Panc1 (cell line): ENCODE measurements at regions not wholly inside any gene's neighbourhood (a gene's known extent, or its start where the extent isn't known, plus 50 kb on each side); places are given as distances from the start of the nearest gene placed in this dataset.

Source experiments
- ATAC-seq: fragments of 200-7000 bp; cut with Tn5 transposase; 2 replicates; pipeline ENCODE4 v1.9.1; 2020; ENCODE audit warnings: mild to moderate bottlenecking, moderate library complexity
- BruUV-seq: library from RNA; stranded (reverse); fragments of 400-500 nt; replicated peaks from 2 replicates; lab custom pipeline; 2021; lab: Mats Ljungman, UMichigan
- CTCF ChIA-PET: fragments of 300-600 bp; sonication (Branson Sonifier 250); formaldehyde crosslinking; loops from one replicate; lab custom pipeline; 2022; ENCODE audit warnings: antibody characterized with exemption; lab: Charles Lee
- POLR2A ChIA-PET: fragments of 300-600 bp; sonication (Branson Sonifier 250); formaldehyde crosslinking; loops from one replicate; lab custom pipeline; 2022; ENCODE audit warnings: antibody characterized with exemption; lab: Charles Lee
- DNase-seq: peaks from one replicate; pipeline ENCODE4 v3.0.0-alpha.2; 2010; ENCODE audit warnings: low read depth, low spot score
- H3K27ac ChIP-seq: 2 replicates; pipeline ENCODE4 v1.5.1; 2011; ENCODE audit warnings: mild to moderate bottlenecking, low read length, inconsistent platforms
- H3K27me3 ChIP-seq: fragments of 200-500 bp; sonication (Bioruptor generic); 2 replicates; pipeline ENCODE4 v1.6.0; 2014; ENCODE audit warnings: low read length, inconsistent platforms; ENCODE audit not compliant: control insufficient read depth, insufficient read depth
- H3K36me3 ChIP-seq: fragments of 200-500 bp; sonication (Bioruptor generic); 2 replicates; pipeline ENCODE4 v1.5.1; 2014; ENCODE audit warnings: inconsistent platforms, mild to moderate bottlenecking, low read length, moderate library complexity; ENCODE audit not compliant: control insufficient read depth, insufficient read depth
- H3K4me1 ChIP-seq: 2 replicates; pipeline ENCODE4 v1.5.1; 2011; ENCODE audit warnings: inconsistent platforms, mild to moderate bottlenecking, low read length, moderate library complexity; ENCODE audit not compliant: control insufficient read depth, insufficient read depth
- H3K4me3 ChIP-seq, 2 experiments: 2 replicates each; pipeline ENCODE4 v1.5.1; 2011 to 2012; ENCODE audit warnings: low read depth in 2 of 2, low read length in 2 of 2, mild to moderate bottlenecking in 2 of 2, inconsistent platforms in 1 of 2, moderate library complexity in 1 of 2
- H3K9me3 ChIP-seq: fragments of 200-500 bp; sonication (Bioruptor generic); 2 replicates; pipeline ENCODE4 v1.5.1; 2014; ENCODE audit warnings: low read depth, mild to moderate bottlenecking, inconsistent platforms, low read length, moderate library complexity; ENCODE audit not compliant: control insufficient read depth, insufficient read depth
- POLR2AphosphoS5 ChIP-seq: IDR thresholded peaks from 2 replicates; pipeline ENCODE4 v1.6.1; 2012; ENCODE audit warnings: mild to moderate bottlenecking, low read depth, low read length, moderate library complexity
- SIN3A ChIP-seq: IDR thresholded peaks from 2 replicates; pipeline ENCODE4 v1.6.1; 2012; ENCODE audit warnings: low read depth, mild to moderate bottlenecking, low read length, moderate library complexity, borderline replicate concordance; ENCODE audit not compliant: insufficient read depth
- TCF7L2 ChIP-seq: IDR thresholded peaks from 2 replicates; pipeline ENCODE4 v1.6.1; 2011; ENCODE audit warnings: mild to moderate bottlenecking, low read depth, low read length, inconsistent platforms
- in situ Hi-C: cut with HindIII; loops from 2 replicates; pipeline ENCODE4 v1.10.0; 2016; ENCODE audit warnings: low sequenced_read_pairs, low pct_unique_long_range_greater_than_20kb
- intact Hi-C: fragments of 100-400 bp; cut with micrococcal nuclease; formaldehyde crosslinking; loops from one replicate; pipeline ENCODE4 v1.10.0; 2022; ENCODE audit not compliant: unreplicated experiment
- TF ChIP-seq, protein P1 (sequence below): fragments of 450-650 bp; IDR thresholded peaks from 2 replicates; pipeline ENCODE4 v1.5.1; 2017; ENCODE audit warnings: mild to moderate bottlenecking
- TF ChIP-seq, protein P2 (sequence below), 2 experiments: IDR thresholded peaks; 2 replicates each; pipeline ENCODE4 v1.6.1; 2011 to 2012; ENCODE audit warnings: low read depth in 2 of 2, control low read depth in 1 of 2, low read length in 1 of 2, mild to moderate bottlenecking in 1 of 2, moderate library complexity in 1 of 2; ENCODE audit not compliant: insufficient read depth in 1 of 2

DNA sequence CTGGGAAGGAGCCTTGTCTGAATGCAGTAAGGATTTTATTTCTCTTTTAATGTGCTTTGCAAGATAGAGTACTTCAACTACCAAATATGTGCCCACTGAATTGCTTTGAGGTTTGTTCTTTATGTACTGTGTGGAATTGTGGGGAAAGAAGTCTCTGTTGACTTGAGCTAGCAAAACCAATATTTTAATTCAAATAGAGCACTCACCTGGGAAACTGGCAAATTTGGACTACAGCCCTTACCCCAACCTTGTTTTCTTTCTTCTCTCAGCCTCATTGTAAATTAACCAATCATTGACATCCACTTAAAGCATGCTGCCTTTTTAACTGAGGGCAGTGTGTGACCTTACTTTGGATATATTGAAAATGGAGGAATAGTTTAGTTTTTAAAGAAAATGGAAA lies 409.0 kb downstream of the SPATA31D1 start:
- POLR2A ChIA-PET: no interaction called here
- Histone ChIP-seq H3K9me3 (no peaks in the 10 kb centered on the region), H3K4me1 (no peaks in the 10 kb centered on the region), H3K27ac (no peak overlapping the region), H3K4me3 (no peak overlapping the region), H3K36me3 (no peaks in the 10 kb centered on the region), H3K27me3 (no peaks in the 10 kb centered on the region)
- no peak for DNase-seq
- TF ChIP-seq, protein P1, sequence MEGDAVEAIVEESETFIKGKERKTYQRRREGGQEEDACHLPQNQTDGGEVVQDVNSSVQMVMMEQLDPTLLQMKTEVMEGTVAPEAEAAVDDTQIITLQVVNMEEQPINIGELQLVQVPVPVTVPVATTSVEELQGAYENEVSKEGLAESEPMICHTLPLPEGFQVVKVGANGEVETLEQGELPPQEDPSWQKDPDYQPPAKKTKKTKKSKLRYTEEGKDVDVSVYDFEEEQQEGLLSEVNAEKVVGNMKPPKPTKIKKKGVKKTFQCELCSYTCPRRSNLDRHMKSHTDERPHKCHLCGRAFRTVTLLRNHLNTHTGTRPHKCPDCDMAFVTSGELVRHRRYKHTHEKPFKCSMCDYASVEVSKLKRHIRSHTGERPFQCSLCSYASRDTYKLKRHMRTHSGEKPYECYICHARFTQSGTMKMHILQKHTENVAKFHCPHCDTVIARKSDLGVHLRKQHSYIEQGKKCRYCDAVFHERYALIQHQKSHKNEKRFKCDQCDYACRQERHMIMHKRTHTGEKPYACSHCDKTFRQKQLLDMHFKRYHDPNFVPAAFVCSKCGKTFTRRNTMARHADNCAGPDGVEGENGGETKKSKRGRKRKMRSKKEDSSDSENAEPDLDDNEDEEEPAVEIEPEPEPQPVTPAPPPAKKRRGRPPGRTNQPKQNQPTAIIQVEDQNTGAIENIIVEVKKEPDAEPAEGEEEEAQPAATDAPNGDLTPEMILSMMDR: no peak
- no peak for TF ChIP-seq TCF7L2
- TF ChIP-seq POLR2AphosphoS5: no peak
- no TSS peak for BruUV-seq
- intact Hi-C loops (no loop called here), in situ Hi-C loops (no loop called here)
- no peak for ATAC-seq
- CTCF ChIA-PET: no interaction called here

DNA sequence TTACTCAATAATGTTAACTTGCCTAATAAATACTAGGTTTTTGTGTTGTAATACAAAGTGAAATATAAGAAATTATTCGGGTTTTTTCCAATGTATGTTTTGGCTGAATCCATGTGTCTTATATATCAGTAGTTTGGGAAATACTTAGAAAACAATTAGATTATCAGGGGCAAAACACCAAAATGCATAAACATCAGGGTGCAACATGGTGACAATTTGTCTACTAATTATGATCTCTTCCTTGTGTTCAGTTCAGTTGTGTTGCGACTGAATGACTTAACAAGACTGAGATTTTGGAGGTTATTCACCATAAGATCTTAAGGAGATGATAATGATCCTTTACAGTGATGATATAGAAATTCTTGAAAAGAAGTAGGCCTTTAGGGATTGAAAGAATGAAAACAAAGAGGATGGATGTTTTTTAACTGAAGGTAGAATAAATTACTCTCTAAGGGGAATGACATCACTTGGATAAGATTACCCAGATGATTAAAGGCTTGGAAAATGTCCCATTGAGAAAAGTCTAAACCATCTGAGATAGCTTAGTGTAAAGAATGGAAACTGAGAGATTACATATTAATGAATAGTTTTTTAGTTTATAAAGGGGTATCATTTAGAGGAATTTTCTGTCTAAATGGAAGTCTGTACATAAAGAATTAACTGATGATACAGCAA lies 415.8 kb downstream of the SPATA31D1 start:
- ChIA-PET CTCF (no interaction called here), POLR2A (no interaction called here)
- H3K4me1 ChIP-seq: no peaks in the 10 kb centered on the region
- DNase-seq (no peak), ATAC-seq (no peak)
- H3K4me3 ChIP-seq: no peak overlapping the region
- no peaks in the 10 kb centered on the region for H3K36me3 ChIP-seq
- intact Hi-C loops (no loop called here), in situ Hi-C loops (no loop called here)
- no TSS peak for BruUV-seq
- H3K27ac ChIP-seq: no peak overlapping the region
- H3K27me3 ChIP-seq: no peaks in the 10 kb centered on the region
- H3K9me3 ChIP-seq: no peaks in the 10 kb centered on the region
- TF ChIP-seq POLR2AphosphoS5: no peak
- TF ChIP-seq, protein P2, sequence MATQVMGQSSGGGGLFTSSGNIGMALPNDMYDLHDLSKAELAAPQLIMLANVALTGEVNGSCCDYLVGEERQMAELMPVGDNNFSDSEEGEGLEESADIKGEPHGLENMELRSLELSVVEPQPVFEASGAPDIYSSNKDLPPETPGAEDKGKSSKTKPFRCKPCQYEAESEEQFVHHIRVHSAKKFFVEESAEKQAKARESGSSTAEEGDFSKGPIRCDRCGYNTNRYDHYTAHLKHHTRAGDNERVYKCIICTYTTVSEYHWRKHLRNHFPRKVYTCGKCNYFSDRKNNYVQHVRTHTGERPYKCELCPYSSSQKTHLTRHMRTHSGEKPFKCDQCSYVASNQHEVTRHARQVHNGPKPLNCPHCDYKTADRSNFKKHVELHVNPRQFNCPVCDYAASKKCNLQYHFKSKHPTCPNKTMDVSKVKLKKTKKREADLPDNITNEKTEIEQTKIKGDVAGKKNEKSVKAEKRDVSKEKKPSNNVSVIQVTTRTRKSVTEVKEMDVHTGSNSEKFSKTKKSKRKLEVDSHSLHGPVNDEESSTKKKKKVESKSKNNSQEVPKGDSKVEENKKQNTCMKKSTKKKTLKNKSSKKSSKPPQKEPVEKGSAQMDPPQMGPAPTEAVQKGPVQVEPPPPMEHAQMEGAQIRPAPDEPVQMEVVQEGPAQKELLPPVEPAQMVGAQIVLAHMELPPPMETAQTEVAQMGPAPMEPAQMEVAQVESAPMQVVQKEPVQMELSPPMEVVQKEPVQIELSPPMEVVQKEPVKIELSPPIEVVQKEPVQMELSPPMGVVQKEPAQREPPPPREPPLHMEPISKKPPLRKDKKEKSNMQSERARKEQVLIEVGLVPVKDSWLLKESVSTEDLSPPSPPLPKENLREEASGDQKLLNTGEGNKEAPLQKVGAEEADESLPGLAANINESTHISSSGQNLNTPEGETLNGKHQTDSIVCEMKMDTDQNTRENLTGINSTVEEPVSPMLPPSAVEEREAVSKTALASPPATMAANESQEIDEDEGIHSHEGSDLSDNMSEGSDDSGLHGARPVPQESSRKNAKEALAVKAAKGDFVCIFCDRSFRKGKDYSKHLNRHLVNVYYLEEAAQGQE (IDR thresholded peaks at IDR 0.05; ENCODE audit: insufficient read depth in 1 of 2, low read depth in 2 of 2, low read length in 1 of 2): no peak
- TF ChIP-seq TCF7L2: no peak
- TF ChIP-seq SIN3A: no peak
- TF ChIP-seq, protein P1: no peak
